ENCODE measurements at regions not wholly inside any gene's neighbourhood (a gene's known extent, or its start where the extent isn't known, plus 50 kb on each side); places are given as distances from the start of the nearest gene placed in this dataset.
A peak's percentile ranks its signal among the peaks of the same experiment; 100 is the strongest.
"Not testable (repeated sequence)": the region's sequence is repeated elsewhere in the genome, so short reads cannot be mapped to it uniquely, and the experiment has no call there.

DNA sequence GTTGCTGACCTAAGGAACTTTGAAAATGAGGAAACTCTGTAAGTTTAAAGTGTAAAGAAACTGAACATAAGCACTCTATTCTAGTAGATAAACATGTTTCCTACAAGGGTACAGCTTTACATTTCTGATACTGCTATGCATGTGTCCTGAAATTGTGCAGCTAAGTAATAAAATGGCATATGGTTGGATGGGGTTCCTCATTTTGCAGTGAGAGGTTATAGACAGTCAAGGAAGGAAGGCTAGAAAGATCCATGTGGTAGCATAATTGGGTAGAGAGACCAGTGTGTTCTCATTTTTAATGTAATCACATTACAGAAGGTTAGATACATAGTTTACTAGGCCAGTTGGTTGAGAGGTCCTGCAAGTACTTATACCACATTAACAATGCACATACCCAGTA lies 477.0 kb downstream of the TMEM121 start:
- Histone ChIP-seq H3K9me3 (ENCODE audit: control insufficient read depth in 4 of 4, low read length in 3 of 4) (no peaks in the 10 kb centered on the region), H3K4me3 (ENCODE audit: low read depth in 1 of 3, low read length in 3 of 3) (no peak overlapping the region), H3K4me1 (ENCODE audit: control insufficient read depth in 4 of 4, insufficient read depth in 4 of 4, low read length in 3 of 4) (no peaks in the 10 kb centered on the region), H3K9ac (ENCODE audit: low read depth in 1 of 2, low read length in 2 of 2) (no peak overlapping the region), H3K27me3 (ENCODE audit: control insufficient read depth in 4 of 4, insufficient read depth in 4 of 4, low read length in 3 of 4) (peaks cover 0 to 3% (median 0%) of the 10 kb centered on the region in 4 donors), H3K27ac (ENCODE audit: low read depth in 1 of 2, low read length in 2 of 2) (no peak overlapping the region), H3K36me3 (ENCODE audit: control insufficient read depth in 4 of 4, insufficient read depth in 3 of 4, low read depth in 1 of 4, low read length in 3 of 4) (no peaks in the 10 kb centered on the region)
- no peak for DNase-seq (ENCODE audit: low spot score)
- TF ChIP-seq RXRA (IDR thresholded peaks at IDR 0.05) (no peak), FOXA2 (IDR thresholded peaks at IDR 0.05) (no peak), EGR1 (IDR thresholded peaks at IDR 0.05; ENCODE audit: low read depth in 2 of 2) (no peak), RAD21 (IDR thresholded peaks at IDR 0.05) (no peak), FOXA1 (IDR thresholded peaks at IDR 0.05) (no peak), YY1 (IDR thresholded peaks at IDR 0.05) (no peak), HNF4A (conservative IDR thresholded peaks at IDR 0.05) (no peak), JUND (IDR thresholded peaks at IDR 0.05) (no peak), HNF4G (IDR thresholded peaks at IDR 0.05) (no peak), TAF1 (conservative IDR thresholded peaks at IDR 0.05) (no peak), SP1 (IDR thresholded peaks at IDR 0.05) (no peak), ATF3 (IDR thresholded peaks at IDR 0.05) (no peak), NR2F2 (IDR thresholded peaks at IDR 0.05) (no peak)
- TF ChIP-seq, protein P1, sequence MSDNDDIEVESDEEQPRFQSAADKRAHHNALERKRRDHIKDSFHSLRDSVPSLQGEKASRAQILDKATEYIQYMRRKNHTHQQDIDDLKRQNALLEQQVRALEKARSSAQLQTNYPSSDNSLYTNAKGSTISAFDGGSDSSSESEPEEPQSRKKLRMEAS (IDR thresholded peaks at IDR 0.05) = no peak
- TF ChIP-seq, protein P2, sequence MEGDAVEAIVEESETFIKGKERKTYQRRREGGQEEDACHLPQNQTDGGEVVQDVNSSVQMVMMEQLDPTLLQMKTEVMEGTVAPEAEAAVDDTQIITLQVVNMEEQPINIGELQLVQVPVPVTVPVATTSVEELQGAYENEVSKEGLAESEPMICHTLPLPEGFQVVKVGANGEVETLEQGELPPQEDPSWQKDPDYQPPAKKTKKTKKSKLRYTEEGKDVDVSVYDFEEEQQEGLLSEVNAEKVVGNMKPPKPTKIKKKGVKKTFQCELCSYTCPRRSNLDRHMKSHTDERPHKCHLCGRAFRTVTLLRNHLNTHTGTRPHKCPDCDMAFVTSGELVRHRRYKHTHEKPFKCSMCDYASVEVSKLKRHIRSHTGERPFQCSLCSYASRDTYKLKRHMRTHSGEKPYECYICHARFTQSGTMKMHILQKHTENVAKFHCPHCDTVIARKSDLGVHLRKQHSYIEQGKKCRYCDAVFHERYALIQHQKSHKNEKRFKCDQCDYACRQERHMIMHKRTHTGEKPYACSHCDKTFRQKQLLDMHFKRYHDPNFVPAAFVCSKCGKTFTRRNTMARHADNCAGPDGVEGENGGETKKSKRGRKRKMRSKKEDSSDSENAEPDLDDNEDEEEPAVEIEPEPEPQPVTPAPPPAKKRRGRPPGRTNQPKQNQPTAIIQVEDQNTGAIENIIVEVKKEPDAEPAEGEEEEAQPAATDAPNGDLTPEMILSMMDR (IDR thresholded peaks at IDR 0.05; ENCODE audit: low read depth, low read length, missing input control) = no peak

DNA sequence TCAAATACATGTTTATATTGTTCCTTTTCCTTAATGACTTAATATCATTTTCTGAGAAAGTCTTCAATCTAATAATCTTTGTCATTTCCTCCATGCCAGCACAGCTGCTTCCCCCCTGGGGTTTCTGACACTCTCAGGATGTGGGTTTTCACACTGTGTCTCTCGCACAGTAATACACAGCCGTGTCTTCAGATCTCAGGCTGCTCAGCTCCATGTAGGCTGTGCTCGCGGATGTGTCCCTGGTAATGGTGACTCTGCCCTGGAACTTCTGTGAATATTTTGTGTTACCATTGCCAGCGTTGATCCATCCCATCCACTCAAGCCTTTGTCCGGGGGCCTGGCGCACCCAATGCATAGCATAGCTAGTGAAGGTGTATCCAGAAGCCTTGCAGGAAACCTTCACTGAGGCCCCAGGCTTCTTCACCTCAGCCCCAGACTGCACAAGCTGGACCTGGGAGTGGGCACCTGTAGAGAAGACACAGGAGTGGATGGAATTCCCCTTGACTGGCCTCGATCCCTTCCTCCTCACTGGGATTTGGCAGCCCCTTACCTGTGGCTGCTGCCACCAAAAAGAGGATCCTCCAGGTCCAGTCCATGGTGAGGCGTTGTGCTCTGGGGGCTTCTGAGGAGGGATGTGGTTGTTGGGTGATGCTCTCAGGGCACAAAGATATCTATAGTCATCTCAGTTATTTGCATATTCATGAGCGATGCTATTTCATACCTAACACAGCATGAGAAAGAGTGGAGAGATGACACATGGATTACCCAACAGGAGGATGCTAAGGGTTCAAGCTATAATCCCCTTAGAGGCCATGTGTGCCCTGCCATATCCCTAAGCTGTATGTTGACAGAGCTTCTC lies 478.8 kb downstream of the TMEM121 start:
- not testable (repeated sequence) for H3K27me3 ChIP-seq (ENCODE audit: control insufficient read depth in 4 of 4, insufficient read depth in 4 of 4, low read length in 3 of 4); H3K9me3 ChIP-seq (ENCODE audit: control insufficient read depth in 4 of 4, low read length in 3 of 4); DNase-seq (ENCODE audit: low spot score); H3K4me3 ChIP-seq (ENCODE audit: low read depth in 1 of 3, low read length in 3 of 3); H3K27ac ChIP-seq (ENCODE audit: low read depth in 1 of 2, low read length in 2 of 2); H3K9ac ChIP-seq (ENCODE audit: low read depth in 1 of 2, low read length in 2 of 2); H3K4me1 ChIP-seq (ENCODE audit: control insufficient read depth in 4 of 4, insufficient read depth in 4 of 4, low read length in 3 of 4); H3K36me3 ChIP-seq (ENCODE audit: control insufficient read depth in 4 of 4, insufficient read depth in 3 of 4, low read depth in 1 of 4, low read length in 3 of 4)
- 51% methylated on average over 10 of the region's 10 CpGs for WGBS

- TF ChIP-seq, protein P2 (IDR thresholded peaks at IDR 0.05; ENCODE audit: low read depth, low read length, missing input control) = peak; percentile 49
- TF ChIP-seq RAD21 (IDR thresholded peaks at IDR 0.05) = peak; percentile 40 to 41
- not testable (repeated sequence) for H3K27me3 ChIP-seq (ENCODE audit: control insufficient read depth in 4 of 4, insufficient read depth in 4 of 4, low read length in 3 of 4); H3K4me1 ChIP-seq (ENCODE audit: control insufficient read depth in 4 of 4, insufficient read depth in 4 of 4, low read length in 3 of 4); H3K27ac ChIP-seq (ENCODE audit: low read depth in 1 of 2, low read length in 2 of 2); DNase-seq (ENCODE audit: low spot score); H3K36me3 ChIP-seq (ENCODE audit: control insufficient read depth in 4 of 4, insufficient read depth in 3 of 4, low read depth in 1 of 4, low read length in 3 of 4); H3K9me3 ChIP-seq (ENCODE audit: control insufficient read depth in 4 of 4, low read length in 3 of 4); H3K9ac ChIP-seq (ENCODE audit: low read depth in 1 of 2, low read length in 2 of 2); H3K4me3 ChIP-seq (ENCODE audit: low read depth in 1 of 3, low read length in 3 of 3)
- 43% methylated on average over 8 of the region's 8 CpGs for WGBS
These were observed 479.7 kb downstream of the TMEM121 start for GRCh38 chr14:106006043-106006442.

- H3K4me1 ChIP-seq (ENCODE audit: control insufficient read depth in 4 of 4, insufficient read depth in 4 of 4, low read length in 3 of 4); H3K27ac ChIP-seq (ENCODE audit: low read depth in 1 of 2, low read length in 2 of 2); H3K4me3 ChIP-seq (ENCODE audit: low read depth in 1 of 3, low read length in 3 of 3); H3K27me3 ChIP-seq (ENCODE audit: control insufficient read depth in 4 of 4, insufficient read depth in 4 of 4, low read length in 3 of 4); H3K9ac ChIP-seq (ENCODE audit: low read depth in 1 of 2, low read length in 2 of 2); H3K9me3 ChIP-seq (ENCODE audit: control insufficient read depth in 4 of 4, low read length in 3 of 4); DNase-seq (ENCODE audit: low spot score); H3K36me3 ChIP-seq (ENCODE audit: control insufficient read depth in 4 of 4, insufficient read depth in 3 of 4, low read depth in 1 of 4, low read length in 3 of 4): not testable (repeated sequence)
- 79% methylated on average over 10 of the region's 10 CpGs for WGBS
These were observed 480.3 kb downstream of the TMEM121 start for GRCh38 chr14:106006716-106007115.
